HepG2 (cell line): ENCODE measurements at regions not wholly inside any gene's neighbourhood (a gene's known extent, or its start where the extent isn't known, plus 50 kb on each side); places are given as distances from the start of the nearest gene placed in this dataset.

ENCODE experiments used
- ATAC-seq: fragments of 200-7000 bp; cut with Tn5 transposase; 3 replicates; pipeline ENCODE4 v1.9.1; 2020; ENCODE audit warnings: mild to moderate bottlenecking, moderate library complexity
- BruUV-seq: library from RNA; stranded (reverse); fragments of 400-500 nt; replicated peaks from 2 replicates; lab custom pipeline; 2021; lab: Mats Ljungman, UMichigan
- CTCF ChIA-PET: fragments of 300-600 bp; formaldehyde crosslinking; extraction: SDS; loops from one replicate; lab custom pipeline; 2021; ENCODE audit warnings: low total read pairs, inconsistent platforms, low intra/inter-chr PET ratio; lab: Yijun Ruan, JAX
- POLR2A ChIA-PET: fragments of 350-600 bp; sonication (Branson Sonifier 250); formaldehyde crosslinking; loops from one replicate; lab custom pipeline; 2020; ENCODE audit warnings: antibody characterized with exemption, inconsistent platforms; lab: Yijun Ruan, JAX
- DNase-seq: peaks from one replicate; pipeline ENCODE4 v3.0.0-alpha.2; 2015; ENCODE audit warnings: low spot score
- FAIRE-seq: peaks from 3 replicates; lab custom pipeline; 2011; peaks lifted over from hg19 to GRCh38; lab: Jason Lieb, UNC
- H2AFZ ChIP-seq: one replicate; pipeline ENCODE4 v1.6.1; 2011; ENCODE audit warnings: low read length, inconsistent platforms
- H3K27ac ChIP-seq: fragments of 300-600 bp; 3 replicates; pipeline ENCODE4 v1.8.0; 2011; ENCODE audit warnings: mixed run types, mild to moderate bottlenecking, mixed read lengths, low read length, inconsistent platforms; ENCODE audit not compliant: insufficient read depth; ENCODE audit errors: extremely low read length
- H3K27me3 ChIP-seq, 2 experiments: fragments of 200-600 bp in 1 of 2; 2 replicates in 1 of 2; 3 replicates in 1 of 2; pipeline versions ENCODE4 v1.6.0 to v1.8.0; 2011; ENCODE audit warnings: low read length in 2 of 2, mild to moderate bottlenecking in 2 of 2, moderate library complexity in 2 of 2, inconsistent platforms in 1 of 2; ENCODE audit not compliant: insufficient read depth in 2 of 2, control insufficient read depth in 1 of 2
- H3K36me3 ChIP-seq, 2 experiments: fragments of 200-600 bp in 1 of 2; replicated peaks in 1 of 2; 2 replicates in 1 of 2; 3 replicates in 1 of 2; pipeline versions ENCODE4 v1.5.1 to v1.8.0; 2011; ENCODE audit warnings: low read length in 2 of 2, inconsistent platforms in 1 of 2; ENCODE audit not compliant: insufficient read depth in 2 of 2, control insufficient read depth in 1 of 2
- H3K4me1 ChIP-seq: 2 replicates; pipeline ENCODE4 v1.5.1; 2012; ENCODE audit warnings: low read length, inconsistent platforms; ENCODE audit not compliant: insufficient read depth
- H3K4me2 ChIP-seq: 2 replicates; pipeline ENCODE4 v1.6.0; 2011; ENCODE audit warnings: low read depth, low read length, inconsistent platforms
- H3K4me3 ChIP-seq, 3 experiments: fragments of 200-600 bp in 1 of 3; sonication (generic), shearing (Covaris generic) in 1 of 3; replicated peaks in 1 of 3; 2 replicates each; pipeline ENCODE4 v1.5.1; 2011 to 2016; ENCODE audit warnings: low read length in 3 of 3, inconsistent platforms in 2 of 3, low read depth in 2 of 3, mild to moderate bottlenecking in 2 of 3, control low read depth in 1 of 3, mixed read lengths in 1 of 3; ENCODE audit not compliant: insufficient read depth in 1 of 3
- H3K79me2 ChIP-seq: one replicate; pipeline ENCODE4 v1.6.1; 2011; ENCODE audit warnings: low read length, inconsistent platforms; ENCODE audit not compliant: insufficient read depth
- H3K9ac ChIP-seq: 2 replicates; pipeline ENCODE4 v1.6.0; 2011; ENCODE audit warnings: mild to moderate bottlenecking, low read depth, low read length, inconsistent platforms; ENCODE audit not compliant: insufficient read depth
- H3K9me3 ChIP-seq: 2 replicates; pipeline ENCODE4 v1.5.1; 2012; ENCODE audit warnings: mild to moderate bottlenecking, low read length
- H4K20me1 ChIP-seq: 2 replicates; pipeline ENCODE4 v1.6.0; 2011; ENCODE audit warnings: inconsistent platforms, mild to moderate bottlenecking, low read length, moderate library complexity; ENCODE audit not compliant: insufficient read depth
- CCAR2 ChIP-seq: fragments of 200-400 bp; formaldehyde crosslinking; optimal IDR thresholded peaks from 2 replicates; pipeline ENCODE3; 2018; ENCODE audit warnings: low read depth, mild to moderate bottlenecking, low read length, moderate library complexity
- CREB1 ChIP-seq, 2 experiments: fragments of 450-650 bp in 1 of 2; IDR thresholded peaks; 2 replicates each; pipeline ENCODE4 v1.6.1; 2016 to 2017; ENCODE audit warnings: control low read depth in 1 of 2, mild to moderate bottlenecking in 1 of 2, missing compliant biosample characterization in 1 of 2, missing genetic modification characterization in 1 of 2
- DDIT3 ChIP-seq: sonication (generic); formaldehyde crosslinking; IDR thresholded peaks from 2 replicates; pipeline ENCODE4 v1.4.0; 2020; ENCODE audit warnings: mild to moderate bottlenecking, missing genetic modification reagents
- ESRRA ChIP-seq: sonication (generic); formaldehyde crosslinking; IDR thresholded peaks from 2 replicates; pipeline ENCODE4 v1.5.1; 2020; ENCODE audit warnings: mild to moderate bottlenecking, low read depth, missing genetic modification reagents
- MAZ ChIP-seq, 2 experiments: sonication (generic) in 1 of 2; formaldehyde crosslinking in 1 of 2; IDR thresholded peaks; 2 replicates each; pipeline versions ENCODE4 v1.5.0 to v1.6.1; 2012 to 2020; ENCODE audit warnings: low read depth in 2 of 2, mild to moderate bottlenecking in 2 of 2, borderline replicate concordance in 1 of 2, improper control_type of control experiment in 1 of 2, low read length in 1 of 2, missing genetic modification reagents in 1 of 2, moderate library complexity in 1 of 2
- NFKB2 ChIP-seq: sonication (generic); formaldehyde crosslinking; IDR thresholded peaks from 2 replicates; pipeline ENCODE4 v1.4.0; 2020; ENCODE audit warnings: missing genetic modification reagents, borderline replicate concordance
- SAFB2 ChIP-seq: sonication (generic); formaldehyde crosslinking; IDR thresholded peaks from 2 replicates; pipeline ENCODE4 v1.5.1; 2020; ENCODE audit warnings: missing genetic modification reagents, low read depth, mild to moderate bottlenecking, borderline replicate concordance
- THRA ChIP-seq: sonication (generic); formaldehyde crosslinking; IDR thresholded peaks from 2 replicates; pipeline ENCODE4 v1.4.0; 2020; ENCODE audit warnings: missing genetic modification reagents, borderline replicate concordance
- YEATS4 ChIP-seq: sonication (generic); formaldehyde crosslinking; IDR thresholded peaks from 2 replicates; pipeline ENCODE4 v1.4.0; 2020; ENCODE audit warnings: missing genetic modification reagents, borderline replicate concordance
- ZNF235 ChIP-seq: sonication (generic); formaldehyde crosslinking; IDR thresholded peaks from 2 replicates; pipeline ENCODE4 v1.8.1; 2023; ENCODE audit warnings: mild to moderate bottlenecking, missing genetic modification reagents, borderline replicate concordance
- ZNF292 ChIP-seq: sonication (generic); formaldehyde crosslinking; IDR thresholded peaks from 2 replicates; pipeline ENCODE4 v1.8.1; 2022; ENCODE audit warnings: mild to moderate bottlenecking, low read depth, missing genetic modification reagents, borderline replicate concordance
- ZNF329 ChIP-seq: sonication (generic); formaldehyde crosslinking; IDR thresholded peaks from 2 replicates; pipeline ENCODE4 v1.9.0; 2021; ENCODE audit warnings: low read depth, mild to moderate bottlenecking, missing genetic modification reagents
- ZNF552 ChIP-seq: sonication (generic); formaldehyde crosslinking; IDR thresholded peaks from 2 replicates; pipeline ENCODE4 v1.9.0; 2022; ENCODE audit warnings: missing genetic modification reagents, mild to moderate bottlenecking, borderline replicate concordance
- ZNF577 ChIP-seq: sonication (generic); formaldehyde crosslinking; IDR thresholded peaks from 2 replicates; pipeline ENCODE4 v1.4.0; 2020; ENCODE audit warnings: mild to moderate bottlenecking, low read depth, missing genetic modification reagents, borderline replicate concordance
- WGBS: methylation state at CpG from one replicate; pipeline ENCODE4 v1.1.6; 2017; ENCODE audit warnings: low lambda C conversion rate; 5-methylcytosine and 5-hydroxymethylcytosine counted together
- in situ Hi-C: cut with HindIII; loops from 2 replicates; pipeline ENCODE4 v1.10.0; 2017; ENCODE audit warnings: low pct_unique_long_range_greater_than_20kb; ENCODE audit not compliant: extremely low pct_ligation_motif_present
- intact Hi-C: fragments of 100-400 bp; cut with micrococcal nuclease; formaldehyde crosslinking; loops from one replicate; pipeline ENCODE4 v1.10.0; 2022; ENCODE audit not compliant: unreplicated experiment

GRCh38 chr5:106401561-106401960, 1269.2 kb downstream of the EFNA5 start:
- Histone ChIP-seq H3K36me3 (no peaks in the 10 kb centered on the region), H3K4me3 (no peak overlapping the region), H4K20me1 (no peaks in the 10 kb centered on the region), H3K4me2 (no peak overlapping the region), H3K27ac (no peak overlapping the region), H3K9ac (no peak overlapping the region), H2AFZ (no peak overlapping the region), H3K9me3 (no peaks in the 10 kb centered on the region), H3K4me1 (no peaks in the 10 kb centered on the region), H3K79me2 (no peaks in the 10 kb centered on the region), H3K27me3 (no peaks in the 10 kb centered on the region)
- intact Hi-C loops = no loop called here
- TF ChIP-seq ESRRA (CRISPR knock-in tag) (no peak), ZNF235 (CRISPR knock-in tag) (no peak), THRA (CRISPR knock-in tag) (no peak), DDIT3 (no peak), ZNF577 (no peak), CREB1 (IDR thresholded peaks at IDR 0.05) (no peak), CREB1 (CRISPR knock-in tag; IDR thresholded peaks at IDR 0.05) (no peak), SAFB2 (no peak), NFKB2 (no peak)
- POLR2A ChIA-PET = no interaction called here
- in situ Hi-C loops = no loop called here
- CTCF ChIA-PET = no interaction called here
- ATAC-seq (no peak), FAIRE-seq (no peak), DNase-seq (no peak)
- BruUV-seq = no TSS peak
- 0% methylated on average over 2 of the region's 2 CpGs for WGBS

- DNase-seq = no peak
- no peak for FAIRE-seq
- in situ Hi-C loops = no loop called here
- Histone ChIP-seq H2AFZ (no peak overlapping the region), H4K20me1 (no peaks in the 10 kb centered on the region), H3K27ac (no peak overlapping the region), H3K9ac (no peak overlapping the region), H3K4me1 (no peaks in the 10 kb centered on the region), H3K4me2 (no peak overlapping the region), H3K4me3 (no peak overlapping the region), H3K27me3 (no peaks in the 10 kb centered on the region), H3K79me2 (no peaks in the 10 kb centered on the region), H3K36me3 (no peaks in the 10 kb centered on the region), H3K9me3 (no peaks in the 10 kb centered on the region)
- ChIA-PET POLR2A (no interaction called here), CTCF (no interaction called here)
- BruUV-seq = no TSS peak
- intact Hi-C loops = no loop called here
- 0% methylated on average over 1 of the region's 1 CpG for WGBS
- no peak for ATAC-seq
- TF ChIP-seq CCAR2 (no peak), ZNF552 (CRISPR knock-in tag) (no peak), ZNF292 (no peak), YEATS4 (no peak), ZNF329 (CRISPR knock-in tag) (no peak), MAZ (IDR thresholded peaks at IDR 0.05; ENCODE audit: borderline replicate concordance, low read depth, low read length) (no peak), MAZ (CRISPR knock-in tag; IDR thresholded peaks at IDR 0.05; ENCODE audit: low read depth) (no peak)
Measured at GRCh38 chr5:106399391-106399790, 1271.3 kb downstream of the EFNA5 start.
